ENCODE measurements at regions not wholly inside any gene's neighbourhood (a gene's known extent, or its start where the extent isn't known, plus 50 kb on each side); places are given as distances from the start of the nearest gene placed in this dataset.

- Histone ChIP-seq H3K4me1 (peaks cover 14 to 34% (median 28%) of the 10 kb centered on the region in 10 experiments), H3K4me2 (peak overlapping the region; percentile 85 to 100 (median 99)), H3K36me3 (no peaks in the 10 kb centered on the region), H3K4me3 (peak overlapping the region; percentile 56 to 79 (median 67)), H3K9me3 (replicated peaks in 1 of 11) (no peaks in the 10 kb centered on the region), H3K27ac (peak overlapping the region; percentile 73 to 93 (median 77)), H3K27me3 (peaks cover 0 to 20% (median 15%) of the 10 kb centered on the region in 11 experiments; a peak in 14 of 22 replicates), H3K9ac (peak overlapping the region; percentile 70 to 95 (median 82)), H4K20me1 (no peaks in the 10 kb centered on the region)
- TF ChIP-seq Cebpa-rat (IDR thresholded peaks at IDR 0.05), result no peak
These were observed 108.8 kb downstream of the KCTD15 start for GRCh38 chr19:33905473-33905936.

GRCh38 chr19:33905937-33906577, 109.4 kb downstream of the KCTD15 start:
- peak overlapping the region; percentile 70 to 95 (median 82) for H3K9ac ChIP-seq
- peaks cover 0 to 20% (median 15%) of the 10 kb centered on the region in 11 experiments; a peak in 14 of 22 replicates for H3K27me3 ChIP-seq
- H3K4me3 ChIP-seq, result peak overlapping the region; percentile 56 to 79 (median 67)
- H3K36me3 ChIP-seq, result no peaks in the 10 kb centered on the region
- peak overlapping the region; percentile 85 to 100 (median 99) for H3K4me2 ChIP-seq
- H3K9me3 ChIP-seq (replicated peaks in 1 of 11), result no peaks in the 10 kb centered on the region
- H3K27ac ChIP-seq, result peak overlapping the region; percentile 73 to 93 (median 77)
- peaks cover 14 to 34% (median 28%) of the 10 kb centered on the region in 10 experiments for H3K4me1 ChIP-seq
- no peaks in the 10 kb centered on the region for H4K20me1 ChIP-seq
- no peak for TF ChIP-seq Cebpa-rat (IDR thresholded peaks at IDR 0.05)

GRCh38 chr19:33906578-33907335, 110.1 kb downstream of the KCTD15 start:
- Histone ChIP-seq H3K9me3 (replicated peaks in 1 of 11) (no peaks in the 10 kb centered on the region), H3K4me2 (peak overlapping the region; percentile 61 to 85 (median 77)), H3K4me1 (peaks cover 14 to 32% (median 28%) of the 10 kb centered on the region in 10 experiments), H3K4me3 (peak overlapping the region in 9 of 10 experiments; percentile 38 to 79 (median 57); a peak in 17 of 20 replicates), H3K27me3 (peaks cover 0 to 20% (median 15%) of the 10 kb centered on the region in 11 experiments; a peak in 14 of 22 replicates), H3K9ac (peak overlapping the region in 8 of 11 experiments; percentile 32 to 89 (median 55); a peak in 14 of 22 replicates), H3K27ac (peak overlapping the region in 7 of 11 experiments; percentile 21 to 61 (median 50); a peak in 9 of 22 replicates), H4K20me1 (no peaks in the 10 kb centered on the region), H3K36me3 (no peaks in the 10 kb centered on the region)
- no peak for TF ChIP-seq Cebpa-rat (IDR thresholded peaks at IDR 0.05)

- no peak overlapping the region for H3K4me3 ChIP-seq
- H3K9ac ChIP-seq, result no peak overlapping the region
- no peaks in the 10 kb centered on the region for H3K36me3 ChIP-seq
- no peaks in the 10 kb centered on the region for H4K20me1 ChIP-seq
- TF ChIP-seq Cebpa-rat (IDR thresholded peaks at IDR 0.05), result no peak
- peaks cover 0 to 16% (median 9%) of the 10 kb centered on the region in 10 experiments; a peak in 13 of 20 replicates for H3K4me1 ChIP-seq
- no peak overlapping the region for H3K27ac ChIP-seq
- H3K4me2 ChIP-seq, result no peak overlapping the region
- H3K9me3 ChIP-seq (replicated peaks in 1 of 11), result no peaks in the 10 kb centered on the region
- H3K27me3 ChIP-seq, result peaks cover 0 to 17% (median 11%) of the 10 kb centered on the region in 11 experiments; a peak in 14 of 22 replicates
These were observed 114.3 kb downstream of the KCTD15 start for GRCh38 chr19:33910922-33911321.

GRCh38 chr19:33914599-33914998, 117.9 kb downstream of the KCTD15 start:
- no peak for TF ChIP-seq Cebpa-rat (IDR thresholded peaks at IDR 0.05)
- Histone ChIP-seq H3K9me3 (replicated peaks in 1 of 11) (peaks cover 0 to 5% (median 0%) of the 10 kb centered on the region in 11 experiments; a peak in 1 of 22 replicates), H3K36me3 (no peaks in the 10 kb centered on the region), H3K27ac (no peak overlapping the region), H3K9ac (no peak overlapping the region), H3K27me3 (no peaks in the 10 kb centered on the region), H4K20me1 (no peaks in the 10 kb centered on the region), H3K4me2 (no peak overlapping the region), H3K4me1 (peaks cover 0 to 6% (median 0%) of the 10 kb centered on the region in 10 experiments; a peak in 2 of 20 replicates), H3K4me3 (no peak overlapping the region)

- no peak overlapping the region for H3K4me3 ChIP-seq
- no peaks in the 10 kb centered on the region for H4K20me1 ChIP-seq
- H3K4me1 ChIP-seq, result peaks cover 0 to 6% (median 0%) of the 10 kb centered on the region in 10 experiments; a peak in 2 of 20 replicates
- TF ChIP-seq Cebpa-rat (IDR thresholded peaks at IDR 0.05), result no peak
- H3K27me3 ChIP-seq, result no peaks in the 10 kb centered on the region
- no peak overlapping the region for H3K9ac ChIP-seq
- no peak overlapping the region for H3K27ac ChIP-seq
- H3K36me3 ChIP-seq, result no peaks in the 10 kb centered on the region
- H3K9me3 ChIP-seq (replicated peaks in 1 of 11), result peaks cover 0 to 5% (median 0%) of the 10 kb centered on the region in 11 experiments; a peak in 1 of 22 replicates
- no peak overlapping the region for H3K4me2 ChIP-seq
These were observed 120.1 kb downstream of the KCTD15 start for GRCh38 chr19:33916792-33917191.

GRCh38 chr19:33919291-33919690, 122.6 kb downstream of the KCTD15 start:
- no peak overlapping the region for H3K4me3 ChIP-seq
- no peaks in the 10 kb centered on the region for H4K20me1 ChIP-seq
- H3K4me1 ChIP-seq, result no peaks in the 10 kb centered on the region
- H3K9me3 ChIP-seq (replicated peaks in 1 of 11), result peaks cover 0 to 5% (median 0%) of the 10 kb centered on the region in 11 experiments; a peak in 1 of 22 replicates
- H3K9ac ChIP-seq, result no peak overlapping the region
- H3K27me3 ChIP-seq, result no peaks in the 10 kb centered on the region
- H3K36me3 ChIP-seq, result no peaks in the 10 kb centered on the region
- no peak for TF ChIP-seq Cebpa-rat (IDR thresholded peaks at IDR 0.05)
- H3K4me2 ChIP-seq, result no peak overlapping the region
- H3K27ac ChIP-seq, result no peak overlapping the region

- no peak for TF ChIP-seq Cebpa-rat (IDR thresholded peaks at IDR 0.05)
- Histone ChIP-seq H3K36me3 (no peaks in the 10 kb centered on the region), H3K27ac (no peak overlapping the region), H3K9ac (no peak overlapping the region), H3K27me3 (no peaks in the 10 kb centered on the region), H4K20me1 (no peaks in the 10 kb centered on the region), H3K4me1 (no peaks in the 10 kb centered on the region), H3K4me2 (no peak overlapping the region), H3K4me3 (no peak overlapping the region), H3K9me3 (replicated peaks in 1 of 11) (peaks cover 0 to 5% (median 0%) of the 10 kb centered on the region in 11 experiments; a peak in 1 of 22 replicates)
These were observed 124.5 kb downstream of the KCTD15 start for GRCh38 chr19:33921165-33921564.

GRCh38 chr19:33926306-33926705, 129.6 kb downstream of the KCTD15 start:
- Histone ChIP-seq H3K4me3 (no peak overlapping the region), H3K27ac (no peak overlapping the region), H3K4me1 (no peaks in the 10 kb centered on the region), H3K36me3 (no peaks in the 10 kb centered on the region), H3K27me3 (no peaks in the 10 kb centered on the region), H4K20me1 (no peaks in the 10 kb centered on the region), H3K9me3 (replicated peaks in 1 of 11) (no peaks in the 10 kb centered on the region), H3K9ac (no peak overlapping the region), H3K4me2 (no peak overlapping the region)
- no peak for TF ChIP-seq Cebpa-rat (IDR thresholded peaks at IDR 0.05)
